Skin epidermis (tissue), 12 donors: ENCODE measurements at regions not wholly inside any gene's neighbourhood (a gene's known extent, or its start where the extent isn't known, plus 50 kb on each side); places are given as distances from the start of the nearest gene placed in this dataset.

Experiments used
- H3K27ac ChIP-seq, 21 experiments: fragments of 200-600 bp; sonication (generic) in 11 of 21; one replicate each; pipeline ENCODE4 v1.5.0; 2020; ENCODE audit warnings: mild to moderate bottlenecking in 3 of 21, inconsistent platforms in 2 of 21, moderate library complexity in 2 of 21
- H3K4me3 ChIP-seq, 7 experiments: fragments of 200-600 bp; sonication (generic) in 2 of 7; one replicate each; pipeline ENCODE4 v1.5.0; 2020; ENCODE audit warnings: inconsistent platforms in 2 of 7, mild to moderate bottlenecking in 2 of 7, moderate library complexity in 1 of 7

DNA sequence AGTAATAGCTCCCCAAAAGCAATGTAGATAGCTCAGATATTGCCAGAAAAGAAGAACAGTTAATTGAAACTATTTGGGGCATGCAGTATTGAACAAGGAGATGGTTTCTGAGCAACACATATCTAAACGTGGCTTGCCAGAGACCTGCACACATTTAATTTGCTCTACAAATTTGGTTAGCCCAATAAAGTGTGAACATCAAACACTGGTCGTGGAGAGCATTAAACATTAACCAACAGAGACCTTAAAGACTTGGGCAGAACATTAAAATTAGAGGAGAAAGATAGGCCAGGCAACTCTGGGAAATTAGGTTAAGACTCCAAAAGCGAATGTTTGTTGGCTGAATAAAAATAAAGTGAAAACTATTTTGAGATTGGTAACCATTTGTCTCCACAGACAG is 61.6 kb upstream of the ARID5B start:
- H3K27ac ChIP-seq: no peak overlapping the region
- no peak overlapping the region for H3K4me3 ChIP-seq

GRCh38 chr10:61840403-61840802 is 61.1 kb upstream of the ARID5B start:
- Histone ChIP-seq H3K27ac (no peak overlapping the region), H3K4me3 (no peak overlapping the region)

GRCh38 chr10:61841338-61841875 is 60.1 kb upstream of the ARID5B start:
- Histone ChIP-seq H3K27ac (peak overlapping the region in 1 of 21 experiments; percentile 33), H3K4me3 (no peak overlapping the region)

DNA sequence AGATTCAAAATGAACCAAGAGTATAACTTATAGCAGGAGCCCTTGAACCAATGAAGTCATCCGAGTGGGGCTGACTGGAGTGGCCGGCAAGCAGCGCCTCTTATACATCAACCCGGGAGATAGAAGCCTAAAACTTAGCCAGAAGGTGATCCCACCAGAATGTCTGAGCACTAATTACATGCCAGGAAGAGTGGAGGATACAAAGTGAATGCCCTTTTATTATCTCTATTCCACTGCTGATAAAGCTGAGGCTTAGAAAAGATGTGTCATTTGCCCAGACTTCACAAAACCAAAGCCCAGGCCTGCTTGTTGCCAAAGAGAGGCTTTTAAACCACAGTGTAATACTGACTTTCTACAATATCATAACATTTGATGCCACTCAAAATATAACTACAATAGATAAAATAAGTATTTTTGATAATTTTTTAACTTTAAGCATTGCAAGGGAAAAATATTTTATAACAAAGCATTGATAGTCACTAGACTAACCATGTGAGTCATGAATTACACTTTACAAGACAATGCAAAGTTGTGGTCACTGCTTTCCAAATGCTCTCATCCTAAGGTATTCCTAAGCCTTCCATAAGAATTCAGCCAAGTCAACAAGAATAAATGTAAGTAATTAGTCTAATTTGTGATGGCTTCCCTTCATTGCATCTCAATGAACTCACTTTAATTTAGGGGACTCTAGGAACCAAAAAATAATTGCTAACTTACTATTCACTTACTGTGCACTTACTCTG is 58.6 kb upstream of the ARID5B start:
- Histone ChIP-seq H3K4me3 (no peak overlapping the region), H3K27ac (peak overlapping the region in 3 of 21 experiments; percentile 13 to 51 (median 22))

- no peak overlapping the region for H3K4me3 ChIP-seq
- no peak overlapping the region for H3K27ac ChIP-seq
These were observed 57.2 kb upstream of the ARID5B start for GRCh38 chr10:61844116-61844822.

- Histone ChIP-seq H3K27ac (no peak overlapping the region), H3K4me3 (no peak overlapping the region)
These were observed 56.1 kb upstream of the ARID5B start for GRCh38 chr10:61845196-61845949.

GRCh38 chr10:61845950-61846268 is 55.6 kb upstream of the ARID5B start:
- no peak overlapping the region for H3K4me3 ChIP-seq
- no peak overlapping the region for H3K27ac ChIP-seq

DNA sequence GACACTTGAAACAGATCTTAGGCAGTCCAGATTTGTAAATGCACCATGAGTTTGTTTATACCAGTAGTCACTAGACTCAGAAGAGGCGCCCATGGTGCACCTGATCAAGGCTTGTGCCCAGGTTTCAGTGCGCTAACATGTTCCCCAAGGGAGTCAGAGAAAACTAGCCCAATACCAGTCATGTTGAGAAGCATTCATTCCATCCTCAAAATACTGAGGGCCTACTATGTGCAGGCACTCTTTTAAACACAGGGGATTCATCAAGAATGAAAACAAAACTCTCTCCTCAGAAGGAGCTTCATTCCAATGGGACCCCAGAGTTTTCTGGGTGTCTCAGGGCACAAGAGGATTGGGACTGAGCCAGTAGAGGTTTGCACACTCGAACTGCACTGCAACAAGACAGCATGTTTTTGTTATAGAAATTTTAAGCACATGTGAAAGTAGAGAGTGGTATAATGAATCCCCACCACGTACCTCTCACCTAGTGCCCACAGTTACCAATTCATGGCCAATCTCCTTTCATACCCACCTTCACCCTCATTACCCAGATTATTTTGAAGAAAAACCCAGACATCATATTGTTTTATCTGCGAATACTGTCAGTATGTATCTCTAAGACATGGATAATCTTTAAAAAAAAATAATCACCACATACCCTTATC is 55.0 kb upstream of the ARID5B start:
- H3K4me3 ChIP-seq: no peak overlapping the region
- no peak overlapping the region for H3K27ac ChIP-seq

GRCh38 chr10:61847087-61847486 is 54.4 kb upstream of the ARID5B start:
- no peak overlapping the region for H3K27ac ChIP-seq
- H3K4me3 ChIP-seq: no peak overlapping the region

- Histone ChIP-seq H3K27ac (no peak overlapping the region), H3K4me3 (no peak overlapping the region)
These were observed 53.9 kb upstream of the ARID5B start for GRCh38 chr10:61847640-61848039.

- Histone ChIP-seq H3K27ac (no peak overlapping the region), H3K4me3 (no peak overlapping the region)
These were observed 51.1 kb upstream of the ARID5B start for GRCh38 chr10:61850376-61850775.
